Transverse colon (tissue), 3 donors: ENCODE measurements at regions not wholly inside any gene's neighbourhood (a gene's known extent, or its start where the extent isn't known, plus 50 kb on each side); places are given as distances from the start of the nearest gene placed in this dataset.

Experiments used
- CTCF ChIP-seq, 5 experiments: fragments of 200-600 bp in 3 of 5; fragments of 450-650 bp in 2 of 5; sonication (generic) in 3 of 5; IDR thresholded peaks; 1 replicate in 2 of 5; 2 replicates in 3 of 5; pipeline ENCODE4 v1.5.1; 2016 to 2017; ENCODE audit warnings: antibody characterized with exemption in 5 of 5, inconsistent platforms in 3 of 5, mild to moderate bottlenecking in 2 of 5, moderate library complexity in 1 of 5
- POLR2A ChIP-seq: fragments of 450-650 bp; IDR thresholded peaks from one replicate; pipeline ENCODE4 v1.6.1; 2016; ENCODE audit warnings: antibody characterized with exemption, mild to moderate bottlenecking, moderate library complexity

DNA sequence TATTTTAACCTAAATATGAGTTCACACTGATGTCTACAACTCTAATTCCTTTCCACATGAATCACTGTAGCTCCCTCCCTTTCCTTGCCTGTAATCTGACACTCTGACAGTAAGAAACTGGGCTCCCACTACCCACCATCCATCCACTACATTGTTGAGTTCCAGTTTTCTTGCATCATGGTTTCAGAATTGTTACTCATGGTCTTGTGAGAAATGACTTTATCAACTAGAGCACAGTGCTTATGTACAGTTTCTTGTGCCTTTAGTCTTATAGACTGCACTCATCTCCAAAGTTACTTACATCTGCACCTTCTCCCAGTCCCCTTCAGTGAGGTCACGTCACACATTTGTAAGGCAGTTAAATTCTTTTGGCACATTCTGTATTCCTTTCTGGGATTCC lies 78.6 kb downstream of the RTL6 start:
- TF ChIP-seq CTCF (IDR thresholded peaks at IDR 0.05) (no peak), POLR2A (no peak)
